PFSK-1 (cell line): ENCODE measurements at regions not wholly inside any gene's neighbourhood (a gene's known extent, or its start where the extent isn't known, plus 50 kb on each side); places are given as distances from the start of the nearest gene placed in this dataset.

Experiments used
- POLR2AphosphoS5 ChIP-seq: IDR thresholded peaks from 2 replicates; pipeline ENCODE4 v1.6.1; 2012; ENCODE audit warnings: low read depth, mild to moderate bottlenecking, control low read depth, low read length, moderate library complexity
- REST ChIP-seq, 2 experiments: IDR thresholded peaks; 2 replicates each; pipeline versions ENCODE4 v1.6.1 to v1.8.0; 2011 to 2012; ENCODE audit warnings: low read depth in 2 of 2, low read length in 2 of 2, control low read depth in 1 of 2, inconsistent platforms in 1 of 2, mild to moderate bottlenecking in 1 of 2, moderate library complexity in 1 of 2; ENCODE audit not compliant: insufficient read depth in 1 of 2
- TAF1 ChIP-seq: IDR thresholded peaks from 2 replicates; pipeline ENCODE4 v1.6.1; 2012; ENCODE audit warnings: low read length, control low read depth, borderline replicate concordance; ENCODE audit not compliant: insufficient read depth

DNA sequence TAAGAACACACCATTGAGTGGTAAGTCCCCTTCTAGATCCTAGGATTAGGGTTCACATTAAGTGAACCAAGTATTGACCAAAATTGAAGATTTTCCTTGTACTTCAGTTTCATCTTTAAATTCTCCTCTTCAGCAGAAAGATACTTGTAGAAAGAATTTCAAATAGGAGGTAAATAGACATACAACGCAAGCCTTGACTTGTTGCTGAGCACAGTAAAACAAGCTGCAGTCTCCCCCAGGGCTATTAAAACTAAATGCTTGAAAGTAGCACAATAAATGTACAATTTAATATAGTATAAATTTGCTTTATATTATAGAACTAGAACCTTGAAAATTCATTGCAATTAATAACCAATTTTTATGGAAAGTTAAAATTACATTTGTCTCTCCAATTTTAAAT, 170.1 kb upstream of the TARS1 start:
- no peak for TF ChIP-seq POLR2AphosphoS5
- no peak for TF ChIP-seq TAF1
- TF ChIP-seq REST (IDR thresholded peaks at IDR 0.05; ENCODE audit: insufficient read depth in 1 of 2, low read depth in 2 of 2, low read length in 2 of 2), result no peak
